Keratinocyte (primary cell): ENCODE measurements at regions not wholly inside any gene's neighbourhood (a gene's known extent, or its start where the extent isn't known, plus 50 kb on each side); places are given as distances from the start of the nearest gene placed in this dataset.
"Not testable (repeated sequence)": the region's sequence is repeated elsewhere in the genome, so short reads cannot be mapped to it uniquely, and the experiment has no call there.

Experiments
- DNase-seq: peaks from one replicate; pipeline ENCODE4 v3.0.0-alpha.2; 2011; ENCODE audit warnings: low read depth, missing footprints, low spot score
- FAIRE-seq: peaks from 2 replicates; lab custom pipeline; 2011; peaks lifted over from hg19 to GRCh38; lab: Jason Lieb, UNC
- H2AFZ ChIP-seq: 2 replicates; pipeline ENCODE4 v1.6.0; 2012; ENCODE audit warnings: low read length, control low read depth, inconsistent platforms; ENCODE audit not compliant: control insufficient read depth
- H3K27ac ChIP-seq: 2 replicates; pipeline ENCODE4 v1.5.1; 2011; ENCODE audit warnings: low read length; ENCODE audit not compliant: control insufficient read depth, insufficient read depth
- H3K27me3 ChIP-seq: 3 replicates; pipeline ENCODE4 v1.6.0; 2011; ENCODE audit warnings: low read length; ENCODE audit not compliant: control insufficient read depth, insufficient read depth; ENCODE audit errors: extremely low read depth
- H3K36me3 ChIP-seq, 2 experiments: 2 replicates in 1 of 2; 3 replicates in 1 of 2; pipeline ENCODE4 v1.5.1; 2011; ENCODE audit warnings: low read length in 2 of 2, mild to moderate bottlenecking in 1 of 2; ENCODE audit not compliant: control insufficient read depth in 2 of 2, insufficient read depth in 2 of 2; ENCODE audit errors: extremely low read depth in 1 of 2
- H3K4me1 ChIP-seq: 3 replicates; pipeline ENCODE4 v1.5.1; 2011; ENCODE audit warnings: low read length; ENCODE audit not compliant: control insufficient read depth, insufficient read depth; ENCODE audit errors: extremely low read depth
- H3K4me2 ChIP-seq: 3 replicates; pipeline ENCODE4 v1.6.0; 2011; ENCODE audit warnings: low read depth, low read length; ENCODE audit not compliant: control insufficient read depth, insufficient read depth; ENCODE audit errors: extremely low read depth
- H3K4me3 ChIP-seq, 3 experiments: fragments of 200-600 bp in 1 of 3; sonication (generic) in 1 of 3; 2 replicates in 2 of 3; 3 replicates in 1 of 3; pipeline ENCODE4 v1.5.1; 2011 to 2016; ENCODE audit warnings: low read length in 3 of 3, mild to moderate bottlenecking in 3 of 3, control low read depth in 2 of 3, inconsistent platforms in 1 of 3, low read depth in 1 of 3, mixed read lengths in 1 of 3, mixed run types in 1 of 3, moderate library complexity in 1 of 3; ENCODE audit not compliant: control insufficient read depth in 2 of 3, insufficient read depth in 2 of 3; ENCODE audit errors: extremely low read depth in 1 of 3
- H3K79me2 ChIP-seq: 2 replicates; pipeline ENCODE4 v1.6.0; 2012; ENCODE audit warnings: low read length; ENCODE audit not compliant: control insufficient read depth, insufficient read depth
- H3K9ac ChIP-seq: 3 replicates; pipeline ENCODE4 v1.6.0; 2011; ENCODE audit warnings: low read length; ENCODE audit not compliant: control insufficient read depth, insufficient read depth; ENCODE audit errors: extremely low read depth
- H3K9me1 ChIP-seq: 3 replicates; pipeline ENCODE4 v1.6.0; 2011; ENCODE audit warnings: low read length; ENCODE audit not compliant: control insufficient read depth, insufficient read depth; ENCODE audit errors: extremely low read depth
- H3K9me3 ChIP-seq: 2 replicates; pipeline ENCODE4 v1.5.1; 2012; ENCODE audit warnings: low read depth, low read length; ENCODE audit not compliant: control insufficient read depth
- H4K20me1 ChIP-seq: 3 replicates; pipeline ENCODE4 v1.6.0; 2011; ENCODE audit warnings: low read length; ENCODE audit not compliant: control insufficient read depth, insufficient read depth; ENCODE audit errors: extremely low read depth
- EZH2 ChIP-seq: IDR thresholded peaks from one replicate; pipeline ENCODE4 v1.6.1; 2012; ENCODE audit warnings: inconsistent platforms, mild to moderate bottlenecking, low read length, moderate library complexity
- dilution Hi-C: fragments of 300-500 bp; cut with MboI; formaldehyde crosslinking; loops from one replicate; pipeline ENCODE4 v1.7.0; 2020; ENCODE audit warnings: low sequenced_read_pairs; ENCODE audit not compliant: extremely low pct_ligation_motif_present
- TF ChIP-seq, protein P1 (sequence below), 3 experiments: IDR thresholded peaks in 1 of 3; conservative IDR thresholded peaks in 1 of 3; optimal IDR thresholded peaks in 1 of 3; 2 replicates in 2 of 3; 3 replicates in 1 of 3; pipeline versions ENCODE3 to v1.5.1; 2011; ENCODE audit warnings: low read length in 3 of 3, mild to moderate bottlenecking in 3 of 3, moderate library complexity in 2 of 3, control low read depth in 1 of 3, inconsistent platforms in 1 of 3; ENCODE audit not compliant: insufficient read depth in 2 of 3; ENCODE audit errors: extremely low read depth in 1 of 3

DNA sequence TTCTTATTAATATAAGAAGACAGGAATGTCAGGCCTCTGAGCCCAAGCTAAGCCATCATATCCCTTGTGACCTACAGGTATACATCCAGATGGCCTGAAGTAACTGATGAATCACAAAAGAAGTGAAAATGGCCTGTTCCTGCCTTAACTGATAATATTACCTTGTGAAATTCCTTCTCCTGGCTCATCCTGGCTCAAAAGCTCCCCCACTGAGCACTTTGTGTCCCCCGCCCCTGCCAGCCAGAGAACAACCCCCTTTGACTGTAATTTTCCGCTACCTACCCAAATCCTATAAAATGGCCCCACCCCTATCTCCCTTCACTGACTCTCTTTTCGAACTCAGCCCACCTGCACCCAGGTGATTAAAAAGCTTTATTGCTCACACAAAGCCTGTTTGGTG is 274.4 kb downstream of the NUF2 start:
- H3K9ac ChIP-seq, dilution Hi-C loops, H3K4me2 ChIP-seq, H3K9me3 ChIP-seq, H3K27ac ChIP-seq, H2AFZ ChIP-seq, H3K9me1 ChIP-seq, H4K20me1 ChIP-seq, H3K4me3 ChIP-seq, H3K79me2 ChIP-seq, H3K36me3 ChIP-seq, DNase-seq, H3K27me3 ChIP-seq, FAIRE-seq, H3K4me1 ChIP-seq: not testable (repeated sequence)

DNA sequence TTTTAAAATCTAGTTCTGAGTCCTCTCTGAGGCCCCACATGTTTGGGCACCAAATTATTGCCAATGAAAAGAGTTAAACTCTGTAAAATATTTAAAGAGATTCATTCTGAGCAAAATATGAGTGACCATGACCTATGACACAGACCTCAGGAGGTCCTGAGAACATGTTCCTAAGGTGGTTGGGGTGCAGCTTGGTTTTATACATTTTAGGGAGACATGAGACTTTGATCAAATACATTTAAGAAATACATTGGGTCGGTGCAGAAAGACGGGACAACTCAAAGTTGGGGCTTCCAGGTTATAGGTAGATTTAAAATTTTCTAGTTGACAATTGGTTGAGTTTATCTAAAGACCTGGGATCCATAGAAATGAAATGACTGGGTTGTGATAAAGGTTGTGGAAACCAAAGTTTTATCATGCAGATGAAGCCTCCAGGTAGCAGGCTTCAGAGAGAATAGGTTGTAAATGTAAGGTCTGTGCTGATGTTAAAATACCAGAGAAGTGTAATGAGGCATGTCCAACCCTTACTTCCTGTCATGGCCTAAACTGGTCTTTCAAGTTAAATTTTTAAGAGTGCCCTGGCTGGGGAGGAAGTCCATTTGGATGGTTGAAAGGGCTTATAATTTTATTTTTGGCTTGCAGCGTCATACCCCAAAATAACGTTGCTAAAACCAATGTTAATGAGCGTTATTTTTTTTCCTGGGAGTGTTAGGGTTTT is 274.9 kb downstream of the NUF2 start:
- DNase-seq (no peak), FAIRE-seq (no peak)
- no peaks in the 10 kb centered on the region for H3K36me3 ChIP-seq
- TF ChIP-seq, protein P1, sequence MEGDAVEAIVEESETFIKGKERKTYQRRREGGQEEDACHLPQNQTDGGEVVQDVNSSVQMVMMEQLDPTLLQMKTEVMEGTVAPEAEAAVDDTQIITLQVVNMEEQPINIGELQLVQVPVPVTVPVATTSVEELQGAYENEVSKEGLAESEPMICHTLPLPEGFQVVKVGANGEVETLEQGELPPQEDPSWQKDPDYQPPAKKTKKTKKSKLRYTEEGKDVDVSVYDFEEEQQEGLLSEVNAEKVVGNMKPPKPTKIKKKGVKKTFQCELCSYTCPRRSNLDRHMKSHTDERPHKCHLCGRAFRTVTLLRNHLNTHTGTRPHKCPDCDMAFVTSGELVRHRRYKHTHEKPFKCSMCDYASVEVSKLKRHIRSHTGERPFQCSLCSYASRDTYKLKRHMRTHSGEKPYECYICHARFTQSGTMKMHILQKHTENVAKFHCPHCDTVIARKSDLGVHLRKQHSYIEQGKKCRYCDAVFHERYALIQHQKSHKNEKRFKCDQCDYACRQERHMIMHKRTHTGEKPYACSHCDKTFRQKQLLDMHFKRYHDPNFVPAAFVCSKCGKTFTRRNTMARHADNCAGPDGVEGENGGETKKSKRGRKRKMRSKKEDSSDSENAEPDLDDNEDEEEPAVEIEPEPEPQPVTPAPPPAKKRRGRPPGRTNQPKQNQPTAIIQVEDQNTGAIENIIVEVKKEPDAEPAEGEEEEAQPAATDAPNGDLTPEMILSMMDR (optimal IDR thresholded peaks at IDR 0.05 in 1 of 3, IDR thresholded peaks at IDR 0.05 in 1 of 3, conservative IDR thresholded peaks at IDR 0.05 in 1 of 3; ENCODE audit: extremely low read depth in 1 of 3, insufficient read depth in 2 of 3, low read length in 3 of 3): no peak
- no peak for TF ChIP-seq EZH2
- H3K27me3 ChIP-seq: no peaks in the 10 kb centered on the region
- no peaks in the 10 kb centered on the region for H4K20me1 ChIP-seq
- dilution Hi-C loops: no loop called here
- no peak overlapping the region for H3K4me2 ChIP-seq
- H3K9ac ChIP-seq: no peak overlapping the region
- H3K4me1 ChIP-seq: no peaks in the 10 kb centered on the region
- H3K27ac ChIP-seq: no peak overlapping the region
- no peaks in the 10 kb centered on the region for H3K79me2 ChIP-seq
- H2AFZ ChIP-seq: no peak overlapping the region
- H3K9me1 ChIP-seq: no peaks in the 10 kb centered on the region
- H3K9me3 ChIP-seq: no peaks in the 10 kb centered on the region
- H3K4me3 ChIP-seq: no peak overlapping the region

DNA sequence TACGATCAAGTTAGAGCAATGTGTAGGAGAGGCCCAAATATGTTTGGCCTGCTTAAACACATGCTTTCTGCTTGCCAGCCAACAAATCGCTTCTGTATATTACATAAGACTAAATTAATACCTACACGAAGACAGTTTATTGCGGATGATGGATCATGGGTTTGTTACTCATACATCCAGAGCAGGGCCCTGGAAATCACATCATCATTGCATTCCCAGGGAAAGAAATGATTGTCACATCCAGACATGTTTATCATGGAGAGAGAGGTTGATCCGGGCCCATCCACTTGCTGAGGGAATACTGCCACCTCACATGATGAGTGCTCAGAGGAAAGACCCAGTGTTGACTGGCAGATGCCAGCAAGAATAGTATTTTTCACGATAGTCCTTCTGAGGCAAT is 282.6 kb downstream of the NUF2 start:
- FAIRE-seq: no peak
- no peaks in the 10 kb centered on the region for H3K27me3 ChIP-seq
- dilution Hi-C loops: no loop called here

More for the DNA sequence above, 282.6 kb downstream of the NUF2 start:
- TF ChIP-seq, protein P1 (optimal IDR thresholded peaks at IDR 0.05 in 1 of 3, IDR thresholded peaks at IDR 0.05 in 1 of 3, conservative IDR thresholded peaks at IDR 0.05 in 1 of 3; ENCODE audit: extremely low read depth in 1 of 3, insufficient read depth in 2 of 3, low read length in 3 of 3): no peak
- no peak for TF ChIP-seq EZH2
- Histone ChIP-seq H3K4me1 (no peaks in the 10 kb centered on the region), H3K4me2 (no peak overlapping the region), H3K4me3 (no peak overlapping the region), H3K9me1 (no peaks in the 10 kb centered on the region), H3K9ac (no peak overlapping the region), H2AFZ (no peak overlapping the region), H3K27ac (no peak overlapping the region), H3K79me2 (no peaks in the 10 kb centered on the region), H4K20me1 (no peaks in the 10 kb centered on the region), H3K36me3 (no peaks in the 10 kb centered on the region), H3K9me3 (no peaks in the 10 kb centered on the region)
- no peak for DNase-seq
